Activated T-cell treated with anti-CD3 and anti-CD28 coated beads for 24 hours (primary cell): ENCODE measurements at regions not wholly inside any gene's neighbourhood (a gene's known extent, or its start where the extent isn't known, plus 50 kb on each side); places are given as distances from the start of the nearest gene placed in this dataset.

Experiments used
- DNase-seq: peaks from one replicate; pipeline ENCODE4 v3.0.0-alpha.2; 2020; ENCODE audit warnings: low read depth

DNA sequence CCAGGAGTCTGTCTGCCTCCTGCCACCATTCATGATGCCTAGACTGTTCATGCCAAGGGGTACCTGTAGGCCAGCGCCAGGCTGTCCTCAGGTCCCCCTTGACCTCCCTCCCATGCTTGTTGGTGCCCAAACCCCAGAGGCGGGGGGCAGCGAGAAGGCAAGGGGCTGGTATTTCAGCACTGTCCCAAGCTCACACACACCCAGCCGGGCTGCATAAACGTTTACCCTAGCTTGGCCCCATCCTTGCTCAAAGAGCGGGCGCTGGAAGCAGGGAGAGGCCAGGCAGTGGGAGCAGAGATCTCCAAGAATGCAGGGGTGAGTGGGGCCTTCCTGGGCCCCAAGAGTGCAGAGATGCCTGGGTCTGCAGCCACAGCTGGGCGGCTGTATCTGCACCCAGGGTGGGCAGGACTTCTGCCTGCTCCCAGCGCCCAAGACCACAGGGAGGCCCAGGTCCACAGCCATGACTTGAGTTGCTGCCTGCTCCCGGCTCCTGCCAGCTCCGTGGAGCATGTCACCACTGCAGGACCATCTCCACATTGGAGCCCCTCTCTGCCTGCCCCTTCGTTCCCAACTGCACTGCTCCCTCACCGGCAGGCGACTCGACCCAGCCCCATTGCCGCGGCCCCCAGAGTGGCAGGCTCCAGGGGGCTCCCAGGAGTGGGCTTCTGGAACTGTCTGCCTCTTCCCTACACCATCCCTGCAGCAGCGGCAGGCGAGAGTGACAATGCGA is 616.6 kb downstream of the METTL4 start:
- no peak for DNase-seq

DNA sequence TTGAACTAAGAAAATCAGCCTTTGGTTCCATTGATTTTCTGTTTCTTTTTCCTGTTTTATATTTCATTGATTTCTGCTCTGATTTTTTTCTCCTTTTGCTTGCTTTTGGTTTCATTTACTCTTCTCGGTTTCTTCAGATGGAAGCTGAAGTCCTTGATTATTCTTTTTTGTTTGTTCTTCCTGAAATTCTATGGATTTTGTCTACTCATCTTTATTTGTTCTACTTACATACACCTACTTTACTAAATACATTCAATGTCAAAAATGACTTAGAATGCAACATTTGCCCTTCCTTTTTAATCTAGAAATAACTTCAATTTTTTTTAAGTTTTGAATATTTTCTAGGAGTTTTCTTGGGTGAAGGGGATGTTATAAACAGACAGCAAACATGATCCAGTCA is 612.5 kb downstream of the METTL4 start:
- DNase-seq, result no peak

DNA sequence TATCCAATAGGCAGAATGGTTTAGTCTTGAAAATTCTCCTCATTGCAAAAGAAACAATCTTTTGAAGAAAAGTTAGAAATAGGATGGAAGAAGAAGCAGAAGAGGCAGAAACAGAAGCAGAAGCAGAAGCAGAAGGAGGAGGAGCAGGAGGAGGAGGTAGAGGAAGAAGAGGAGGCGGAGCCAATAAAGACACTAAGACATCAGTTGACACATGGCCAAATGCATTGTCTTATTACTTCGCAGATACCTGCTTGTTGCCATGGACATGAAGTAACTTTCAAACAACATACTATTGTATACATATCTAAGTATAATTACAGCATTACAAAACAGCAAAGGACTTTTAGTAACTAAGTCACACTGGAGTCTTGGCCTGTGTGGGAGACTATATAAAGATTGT is 606.3 kb downstream of the METTL4 start:
- no peak for DNase-seq

DNA sequence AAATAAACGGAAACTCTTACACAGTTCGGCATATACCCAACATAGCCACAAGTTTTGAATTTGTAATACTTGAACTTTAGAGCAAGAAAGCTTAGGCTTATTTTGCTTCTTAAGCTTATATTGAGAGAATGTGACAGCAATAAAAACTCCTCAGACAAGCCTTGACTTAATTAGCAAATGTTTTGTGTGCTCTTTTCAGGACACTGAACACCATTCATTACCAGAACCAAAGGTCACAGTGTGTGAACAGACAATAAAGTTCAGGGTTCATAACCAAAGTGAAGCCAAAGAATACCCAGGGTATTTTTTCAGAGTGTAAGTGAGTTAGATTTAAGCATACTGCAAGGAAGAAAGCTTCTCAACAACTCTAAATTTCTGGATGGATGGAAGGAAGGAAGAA is 605.8 kb downstream of the METTL4 start:
- DNase-seq, result no peak

DNA sequence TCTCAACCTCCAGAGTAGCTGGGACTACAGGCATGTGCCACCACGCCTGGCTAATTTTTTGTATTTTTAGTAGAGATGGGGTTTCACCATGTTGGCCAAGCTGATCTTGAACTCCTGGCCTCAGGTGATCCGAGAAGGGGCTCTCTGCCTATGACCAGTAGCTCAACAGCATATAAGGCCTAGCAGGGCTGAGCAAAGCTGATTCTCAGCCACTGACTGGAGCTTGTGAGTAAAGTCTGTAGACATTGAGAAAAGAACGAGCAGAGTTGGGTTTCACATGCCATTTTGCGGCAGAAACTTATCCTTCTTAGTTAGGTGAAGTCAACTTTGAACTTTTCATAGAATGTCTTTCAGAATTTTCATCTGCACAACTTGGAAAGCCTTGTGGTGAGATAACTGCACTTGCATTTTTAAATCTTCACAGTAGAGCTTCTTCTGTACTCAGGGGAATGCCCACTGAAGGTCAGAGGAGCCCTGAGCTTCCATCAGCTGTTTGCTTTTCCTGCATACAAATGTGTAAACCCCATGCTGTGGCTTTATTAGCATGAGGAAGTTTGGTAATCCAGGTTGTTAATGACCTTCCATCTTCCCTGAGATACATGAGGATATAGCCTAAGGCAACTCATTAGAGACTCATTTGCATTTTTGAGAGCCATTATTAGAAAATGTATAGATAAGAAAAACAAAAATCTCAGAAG is 602.4 kb downstream of the METTL4 start:
- DNase-seq, result no peak

DNA sequence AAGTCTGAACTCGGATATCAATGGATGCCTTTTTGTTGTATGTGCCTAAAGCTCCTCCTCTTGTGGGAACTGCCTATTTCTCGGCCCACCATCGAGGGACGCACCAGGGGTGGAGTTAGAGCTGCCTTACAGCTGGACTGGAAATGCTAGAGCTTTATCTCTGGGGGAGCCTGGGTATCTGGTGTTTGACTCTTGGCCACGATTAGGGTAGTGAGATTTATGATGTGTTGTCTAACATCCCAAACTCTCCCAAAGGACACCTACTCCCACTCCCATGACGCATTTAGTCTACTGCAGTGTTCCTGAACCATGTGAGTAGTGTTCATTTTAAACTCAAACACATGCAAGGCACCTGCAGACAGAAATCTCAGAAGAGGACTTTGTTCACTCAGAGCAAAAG is 594.8 kb downstream of the METTL4 start:
- DNase-seq, result no peak

DNA sequence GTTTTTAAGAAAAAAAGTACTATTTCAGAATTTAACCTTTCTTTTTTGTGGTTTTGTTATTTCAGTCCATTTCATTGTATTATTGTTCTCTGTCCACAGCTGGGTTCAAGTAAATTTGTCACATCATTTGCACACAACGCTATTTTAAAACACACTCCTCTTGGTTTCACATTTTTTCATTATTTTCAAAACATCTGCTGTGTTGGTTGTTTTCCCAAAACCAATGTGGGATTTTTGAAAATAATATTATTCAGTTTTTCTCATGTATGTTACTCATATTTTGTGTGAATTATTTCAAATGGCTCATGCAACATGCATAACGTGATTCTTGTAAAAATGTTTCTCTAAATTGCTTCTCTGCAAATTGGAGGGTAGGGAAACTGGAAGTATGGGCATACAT is 589.2 kb downstream of the METTL4 start:
- no peak for DNase-seq

DNA sequence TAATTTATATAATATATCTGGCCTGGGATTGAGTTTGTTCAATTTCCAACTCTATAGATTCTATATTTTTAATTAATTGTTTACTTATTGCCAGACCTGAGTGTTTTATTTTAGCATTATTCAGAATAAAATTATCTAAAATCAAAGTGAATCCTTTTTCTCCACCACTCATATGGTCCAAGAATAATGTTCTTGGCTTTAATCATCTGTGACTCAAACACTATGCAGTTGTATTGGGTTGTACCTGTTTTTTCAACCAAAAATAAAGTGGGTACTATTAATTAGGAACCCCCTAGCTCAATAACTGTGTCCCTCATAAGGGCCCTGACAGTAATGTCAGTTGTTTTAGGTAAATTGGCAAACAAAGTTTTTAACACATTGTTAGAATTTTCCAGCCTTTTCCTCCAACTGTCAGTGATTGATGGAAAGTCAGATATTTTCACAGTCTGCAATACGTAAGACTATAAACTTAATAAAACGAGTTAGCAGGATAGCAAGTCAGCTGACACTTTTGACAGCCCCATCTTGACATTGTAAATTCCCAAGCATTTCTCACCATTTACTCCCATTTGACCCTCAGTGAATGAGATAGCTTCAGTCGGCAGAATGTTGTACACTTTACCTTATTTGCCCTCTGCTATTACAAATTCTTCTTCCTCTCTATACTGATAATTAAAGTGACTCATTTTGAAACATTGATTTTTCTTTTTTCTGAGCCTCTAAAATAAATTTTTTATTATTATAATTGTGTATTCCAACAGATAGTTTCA is 587.4 kb downstream of the METTL4 start:
- no peak for DNase-seq

DNA sequence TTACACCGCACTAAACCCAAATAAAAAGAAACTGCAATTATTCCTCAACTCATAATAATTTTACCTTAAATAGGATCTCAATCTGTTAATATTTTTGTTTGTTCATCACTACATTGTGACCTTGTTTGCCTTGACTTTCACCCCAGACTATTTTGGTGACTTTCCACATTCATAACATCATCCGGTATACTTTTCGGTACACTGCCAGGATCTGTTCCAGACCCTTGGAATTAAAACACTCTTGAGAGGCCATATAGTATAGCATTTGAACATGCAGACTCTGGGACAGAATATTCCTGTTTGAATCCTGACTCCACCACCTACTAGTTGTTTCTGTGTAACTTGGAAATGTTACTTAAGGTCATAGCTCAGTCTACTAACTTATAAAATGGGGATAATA is 577.4 kb downstream of the METTL4 start:
- DNase-seq, result no peak

DNA sequence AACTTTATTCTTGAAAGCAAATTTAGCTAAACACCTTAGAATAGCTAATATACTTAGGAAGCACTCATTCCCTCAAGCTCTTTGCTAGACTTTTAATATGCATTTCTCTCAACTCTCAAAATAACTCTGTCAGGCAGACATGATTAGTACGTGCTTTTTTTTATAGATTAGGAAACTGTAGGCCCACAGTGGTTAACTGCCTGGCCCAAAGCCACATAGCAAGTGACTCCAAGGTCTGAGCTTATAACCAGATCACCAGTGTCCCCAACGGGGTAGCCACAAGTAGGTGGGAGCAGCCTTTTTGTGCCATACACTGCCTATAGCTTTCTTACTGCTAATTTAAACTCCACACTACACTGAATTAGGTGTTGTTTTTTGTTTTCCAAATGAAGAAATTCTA is 576.8 kb downstream of the METTL4 start:
- DNase-seq, result no peak

DNA sequence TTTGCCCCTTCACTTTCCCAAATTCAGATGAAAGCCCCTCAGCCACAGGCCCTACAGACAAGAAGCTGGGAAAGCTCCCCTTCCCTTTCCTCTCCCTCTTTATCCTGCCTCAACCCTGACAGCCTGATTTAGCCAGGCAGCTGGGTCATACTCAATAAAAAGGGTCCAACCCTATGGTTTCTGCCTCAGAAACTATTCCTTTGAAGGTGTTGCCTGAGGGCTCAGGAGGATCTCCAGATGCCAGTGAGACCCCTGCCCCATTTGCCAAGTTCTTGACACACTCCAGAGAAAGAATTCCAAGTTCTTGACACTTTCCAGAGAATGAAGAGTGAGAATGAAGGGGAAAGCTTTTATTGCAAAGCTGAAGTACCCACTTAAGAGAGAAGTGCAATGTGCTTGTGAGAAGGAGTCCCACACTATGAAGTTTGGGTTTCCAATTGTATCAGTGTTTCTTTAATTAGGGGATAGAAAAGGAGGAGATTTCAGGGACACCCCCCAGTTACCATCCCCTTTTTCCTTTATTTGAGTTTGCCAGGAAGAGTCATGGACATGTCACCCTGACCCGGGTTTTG is 576.2 kb downstream of the METTL4 start:
- no peak for DNase-seq

DNA sequence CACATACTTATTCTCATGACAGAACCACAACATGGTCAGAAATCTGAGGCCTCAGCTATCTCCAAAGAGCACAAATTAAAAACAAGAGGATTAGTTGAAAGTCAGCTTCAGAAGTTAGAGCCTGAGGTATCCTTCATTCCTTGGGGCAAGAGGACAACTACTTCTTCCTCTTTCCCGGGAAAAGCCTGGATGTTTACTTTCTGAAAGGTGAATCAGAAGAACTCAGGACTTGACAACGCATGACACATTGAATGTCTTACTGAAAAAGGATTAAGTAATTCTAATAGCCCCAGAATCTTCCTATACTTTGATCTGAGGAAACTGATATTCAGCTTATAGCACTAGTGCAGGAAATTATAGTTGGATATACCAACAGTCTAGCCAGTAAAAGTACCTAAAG is 573.2 kb downstream of the METTL4 start:
- no peak for DNase-seq

DNA sequence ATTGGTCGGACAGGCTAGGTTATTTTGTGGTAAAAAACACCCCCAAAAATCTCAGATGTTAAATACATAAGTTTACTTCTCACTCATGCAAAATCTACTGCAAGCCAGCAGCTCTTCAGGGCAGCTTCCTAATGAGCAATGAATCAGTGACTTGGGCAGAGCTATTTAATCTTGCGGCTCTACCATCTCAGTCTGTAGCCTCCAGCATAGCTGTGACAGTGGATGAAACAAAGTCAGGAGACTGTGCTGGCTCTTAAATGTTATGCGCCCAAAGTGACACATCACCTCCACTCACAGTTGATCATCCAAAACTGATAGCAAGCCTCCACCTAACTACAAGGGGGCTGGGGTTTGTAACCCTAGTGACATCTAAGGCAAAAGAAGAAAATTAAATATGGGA is 571.9 kb downstream of the METTL4 start:
- no peak for DNase-seq

DNA sequence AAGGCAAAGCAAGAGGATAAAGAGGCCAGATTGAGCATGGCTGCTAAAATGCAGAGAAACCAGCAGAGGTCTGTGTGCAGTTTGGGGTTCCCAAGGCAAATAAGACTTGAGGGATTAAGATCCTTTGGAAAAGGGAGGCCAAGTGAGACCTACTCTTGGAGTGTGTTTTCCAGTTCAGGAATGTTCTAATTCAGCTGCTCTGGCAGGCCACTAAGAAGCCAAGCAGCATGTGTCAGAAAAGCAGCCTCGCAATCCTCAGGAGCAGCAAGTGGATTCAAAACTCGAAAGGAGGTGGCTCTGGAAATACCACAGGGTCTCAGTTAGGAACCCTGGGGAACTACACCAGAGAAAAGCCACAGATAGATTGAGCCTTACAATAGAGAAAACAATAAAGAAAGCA is 569.2 kb downstream of the METTL4 start:
- no peak for DNase-seq

DNA sequence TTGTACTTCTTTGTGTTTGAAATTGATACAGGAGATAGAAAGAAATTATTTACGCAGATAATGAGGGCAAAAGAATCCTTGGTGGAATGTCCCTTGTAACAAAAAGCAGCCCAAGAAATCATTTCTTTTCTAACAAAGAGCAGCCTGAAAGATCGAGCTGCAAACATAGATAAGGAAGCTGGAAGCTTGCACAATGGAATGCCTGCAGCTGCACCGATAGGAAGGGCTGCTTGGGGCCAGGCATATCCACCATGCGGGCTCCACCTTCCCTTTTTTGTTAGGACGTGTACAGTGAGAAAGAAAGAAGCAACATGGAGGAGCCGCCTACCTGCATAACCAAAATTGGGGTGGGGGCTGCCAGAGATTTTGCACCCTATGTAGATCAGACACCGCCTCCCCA is 568.7 kb downstream of the METTL4 start:
- DNase-seq, result no peak

DNA sequence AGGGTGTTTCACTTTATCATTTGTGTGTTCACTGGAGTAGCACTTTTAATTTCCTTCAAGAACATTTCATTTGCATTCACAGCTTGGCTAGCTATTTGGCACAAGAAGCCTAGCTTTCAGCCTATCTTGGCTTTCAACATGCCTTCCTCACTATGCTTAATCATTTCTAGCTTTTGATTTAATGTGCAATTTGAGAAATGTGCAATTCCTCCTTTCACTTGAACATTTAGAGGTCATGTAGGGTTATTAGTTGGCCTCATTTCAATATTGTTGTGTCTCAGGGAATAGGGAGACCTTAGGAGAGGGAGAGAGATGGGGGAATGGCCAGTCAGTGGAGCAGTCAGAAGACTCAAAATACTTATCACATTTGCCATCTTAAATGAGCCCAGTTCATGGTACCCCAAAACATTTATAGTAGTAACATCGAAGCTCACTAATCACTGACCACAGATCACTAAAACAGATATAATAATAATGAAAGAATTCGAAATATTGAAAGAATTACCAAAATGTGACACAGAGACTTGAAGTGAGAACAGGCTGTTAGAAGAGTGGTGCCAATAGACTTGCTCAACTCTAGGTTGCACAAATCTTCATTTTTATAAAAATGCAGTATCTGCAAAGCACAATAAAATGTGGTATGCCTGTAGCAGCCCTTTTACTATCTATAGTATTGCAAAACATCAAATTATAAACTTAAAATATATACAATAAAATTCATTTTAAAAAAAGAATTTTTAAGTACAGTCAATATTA is 561.2 kb downstream of the METTL4 start:
- DNase-seq, result no peak

DNA sequence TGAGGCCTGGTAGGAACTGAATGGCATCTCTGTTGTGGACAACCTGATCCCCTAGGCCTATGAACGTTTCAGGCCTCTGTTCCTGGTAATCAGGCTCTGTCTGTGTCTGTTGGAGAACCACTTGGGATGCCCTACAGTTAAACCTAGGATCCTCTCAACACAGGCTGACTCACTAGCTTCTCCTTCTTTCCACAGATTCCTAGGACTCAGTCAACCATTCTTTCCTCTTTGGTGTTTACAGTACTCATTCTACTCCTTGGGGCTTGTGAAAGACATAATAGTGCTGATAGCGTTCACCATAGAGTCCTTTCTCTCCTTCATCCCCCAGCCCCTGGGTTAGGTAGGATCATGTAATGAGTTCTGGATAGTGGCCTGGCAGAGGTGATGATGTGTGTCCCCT is 544.3 kb downstream of the METTL4 start:
- no peak for DNase-seq

DNA sequence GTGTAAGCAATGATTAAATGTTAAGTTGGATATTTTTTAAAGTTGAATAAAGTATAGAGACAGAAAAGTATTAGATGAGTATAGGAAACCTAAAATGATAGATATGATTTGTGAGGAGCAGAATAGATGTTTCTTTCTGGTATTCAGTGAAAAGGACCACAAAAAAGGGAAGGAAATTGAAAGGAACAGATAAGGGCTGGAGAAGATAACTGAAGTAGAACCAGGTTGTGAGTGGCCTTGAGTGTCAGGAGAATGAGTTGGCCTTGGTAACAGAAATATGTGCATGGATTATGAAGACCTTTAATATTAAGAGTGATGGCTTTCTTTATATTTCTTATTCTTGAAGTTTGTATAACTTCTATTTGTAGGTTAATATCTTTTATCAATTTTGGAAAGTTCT is 543.5 kb downstream of the METTL4 start:
- no peak for DNase-seq

DNA sequence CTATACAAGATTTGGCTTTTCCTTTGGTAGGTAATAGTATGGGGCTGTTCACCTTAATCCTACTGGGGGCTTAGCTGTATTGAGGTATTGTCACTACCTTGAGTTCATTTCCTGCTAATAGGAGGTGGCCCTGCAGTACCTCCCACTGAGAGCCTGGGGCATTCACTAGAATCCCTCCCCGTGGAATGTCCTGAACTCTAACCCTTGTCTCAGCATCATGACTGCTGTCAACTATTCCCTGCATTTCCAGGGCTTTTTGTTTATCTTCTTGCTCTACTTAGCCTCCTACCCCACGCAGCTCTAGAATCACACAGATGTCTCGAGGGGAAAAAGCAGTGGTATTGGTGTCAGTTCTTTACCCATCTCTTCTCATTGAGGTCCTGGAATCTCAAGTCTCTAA is 542.3 kb downstream of the METTL4 start:
- DNase-seq, result no peak

DNA sequence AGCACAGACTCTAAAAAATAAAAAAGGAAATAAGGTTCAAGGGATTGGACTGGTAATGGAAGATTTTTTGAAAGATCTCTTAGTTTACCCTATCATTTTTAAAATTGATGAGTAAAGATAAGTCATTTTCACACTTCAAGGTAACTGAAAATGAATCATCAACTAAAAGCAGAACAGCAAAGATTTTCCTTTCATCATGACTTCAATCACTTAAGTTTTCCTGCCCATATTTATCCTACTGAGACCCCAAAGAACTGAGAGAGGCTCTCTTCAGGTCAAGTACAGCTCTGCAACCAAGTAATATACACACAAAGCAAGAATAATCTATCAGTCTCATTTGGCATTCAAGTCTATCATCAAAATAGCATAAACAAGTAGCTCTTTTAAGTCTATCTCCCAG is 540.7 kb downstream of the METTL4 start:
- DNase-seq, result no peak

DNA sequence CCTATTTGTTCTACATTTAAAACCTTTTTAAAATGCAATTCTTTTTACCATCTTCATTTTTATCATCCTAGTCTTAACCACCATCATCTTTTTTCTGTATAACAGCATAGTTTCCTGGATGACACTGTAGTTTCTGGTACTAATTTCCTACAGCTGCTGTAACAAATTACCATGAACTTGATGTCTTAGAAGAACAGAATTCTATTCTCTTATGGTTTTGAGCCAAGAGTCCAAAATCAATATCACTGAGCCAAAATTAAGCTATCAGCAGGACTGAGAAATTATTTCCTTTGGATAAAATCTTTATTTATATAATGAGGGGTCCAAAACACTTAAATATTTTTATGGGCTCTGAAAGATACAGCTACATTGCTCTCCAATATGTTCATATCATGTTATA is 539.3 kb downstream of the METTL4 start:
- no peak for DNase-seq

DNA sequence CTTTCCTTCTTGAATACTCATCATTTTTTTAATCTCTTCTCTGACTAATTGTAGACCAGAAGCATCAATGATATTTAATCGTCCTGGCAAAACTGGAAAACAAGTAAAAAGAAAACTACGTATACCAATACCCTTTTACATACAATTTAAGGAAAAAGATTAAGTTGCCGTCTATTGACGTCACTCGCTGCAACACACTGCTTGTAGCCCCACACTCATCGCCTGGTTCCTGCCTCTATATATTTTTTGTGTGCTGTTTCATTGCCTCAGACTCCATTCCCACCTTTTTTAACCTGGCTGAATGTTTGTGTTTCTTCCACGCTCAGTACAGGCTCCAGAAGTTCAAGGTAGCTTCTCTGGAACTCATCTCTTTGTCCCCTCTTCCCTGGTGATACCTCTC is 536.2 kb downstream of the METTL4 start:
- DNase-seq, result no peak
